Osteocyte (in vitro differentiated cells): ENCODE measurements at regions not wholly inside any gene's neighbourhood (a gene's known extent, or its start where the extent isn't known, plus 50 kb on each side); places are given as distances from the start of the nearest gene placed in this dataset.

Experiments used
- DNase-seq: peaks from one replicate; pipeline ENCODE4 v3.0.0; 2021; ENCODE audit warnings: mixed read lengths; ENCODE audit not compliant: unreplicated experiment; ENCODE audit errors: extremely low spot score
- H3K27ac Mint-ChIP-seq: one replicate; pipeline ENCODE4 v1.8.0; 2021; ENCODE audit warnings: mild to moderate bottlenecking, mixed read lengths; ENCODE audit not compliant: unreplicated experiment
- H3K27me3 Mint-ChIP-seq: one replicate; pipeline ENCODE4 v1.8.0; 2021; ENCODE audit warnings: mixed read lengths; ENCODE audit not compliant: unreplicated experiment
- H3K36me3 Mint-ChIP-seq: one replicate; pipeline ENCODE4 v1.8.0; 2021; ENCODE audit warnings: mixed read lengths; ENCODE audit not compliant: unreplicated experiment
- H3K4me1 Mint-ChIP-seq: one replicate; pipeline ENCODE4 v1.8.0; 2021; ENCODE audit warnings: mixed read lengths; ENCODE audit not compliant: unreplicated experiment
- H3K4me3 Mint-ChIP-seq: one replicate; pipeline ENCODE4 v1.8.0; 2021; ENCODE audit warnings: mild to moderate bottlenecking, moderate library complexity, mixed read lengths; ENCODE audit not compliant: unreplicated experiment
- H3K9me3 Mint-ChIP-seq: one replicate; pipeline ENCODE4 v1.8.0; 2021; ENCODE audit warnings: mixed read lengths; ENCODE audit not compliant: unreplicated experiment
- CTCF ChIP-seq: fragments of 200-600 bp; sonication (generic); IDR thresholded peaks from 2 replicates; pipeline ENCODE4 v1.5.0; 2021; ENCODE audit warnings: antibody characterized with exemption, mild to moderate bottlenecking, moderate library complexity

GRCh38 chr1:30187413-30188023 is 535.9 kb downstream of the MATN1 start:
- no peaks in the 10 kb centered on the region for H3K36me3 Mint-ChIP-seq
- no peak overlapping the region for H3K27ac Mint-ChIP-seq
- H3K4me1 Mint-ChIP-seq = peaks cover 5% of the 10 kb centered on the region
- peaks cover 2% of the 10 kb centered on the region for H3K27me3 Mint-ChIP-seq
- no peak overlapping the region for H3K4me3 Mint-ChIP-seq
- DNase-seq = no peak
- H3K9me3 Mint-ChIP-seq = no peaks in the 10 kb centered on the region
- TF ChIP-seq CTCF = no peak

- no peak for TF ChIP-seq CTCF
- Mint-ChIP-seq H3K36me3 (no peaks in the 10 kb centered on the region), H3K4me3 (no peak overlapping the region), H3K27ac (no peak overlapping the region), H3K9me3 (no peaks in the 10 kb centered on the region), H3K27me3 (peaks cover 2% of the 10 kb centered on the region), H3K4me1 (peaks cover 5% of the 10 kb centered on the region)
- DNase-seq = no peak
Measured at GRCh38 chr1:30186586-30186985, 536.8 kb downstream of the MATN1 start.

- Mint-ChIP-seq H3K36me3 (no peaks in the 10 kb centered on the region), H3K9me3 (no peaks in the 10 kb centered on the region), H3K4me1 (peaks cover 2% of the 10 kb centered on the region), H3K4me3 (no peak overlapping the region), H3K27ac (no peak overlapping the region), H3K27me3 (peaks cover 2% of the 10 kb centered on the region)
- TF ChIP-seq CTCF = no peak
- DNase-seq = peak; percentile 51
Measured at GRCh38 chr1:30185809-30186208, 537.6 kb downstream of the MATN1 start.

- peak; percentile 30 for DNase-seq
- Mint-ChIP-seq H3K9me3 (no peaks in the 10 kb centered on the region), H3K4me3 (no peak overlapping the region), H3K36me3 (no peaks in the 10 kb centered on the region), H3K4me1 (no peaks in the 10 kb centered on the region), H3K27me3 (peaks cover 2% of the 10 kb centered on the region), H3K27ac (no peak overlapping the region)
- no peak for TF ChIP-seq CTCF
Measured at GRCh38 chr1:30185313-30185712, 538.1 kb downstream of the MATN1 start.

- peaks cover 2% of the 10 kb centered on the region for H3K27me3 Mint-ChIP-seq
- no peak for TF ChIP-seq CTCF
- no peak overlapping the region for H3K27ac Mint-ChIP-seq
- no peaks in the 10 kb centered on the region for H3K4me1 Mint-ChIP-seq
- no peaks in the 10 kb centered on the region for H3K36me3 Mint-ChIP-seq
- H3K4me3 Mint-ChIP-seq = no peak overlapping the region
- H3K9me3 Mint-ChIP-seq = no peaks in the 10 kb centered on the region
- peak; percentile 60 for DNase-seq
Measured at GRCh38 chr1:30184393-30185141, 538.8 kb downstream of the MATN1 start.
